Adrenal gland (tissue), 9 donors: ENCODE measurements at regions not wholly inside any gene's neighbourhood (a gene's known extent, or its start where the extent isn't known, plus 50 kb on each side); places are given as distances from the start of the nearest gene placed in this dataset.

Source experiments
- DNase-seq, 7 donors: peaks; one replicate each; pipeline ENCODE4 v3.0.0-alpha.2; 2019 to 2020
- H3K27ac ChIP-seq, 5 donors: fragments of 200-600 bp; sonication (generic) in 4 of 5; 1 replicate in 3 of 5; 2 replicates in 2 of 5; pipeline versions ENCODE4 v1.5.1 to v1.8.0; 2016 to 2020; ENCODE audit warnings: mild to moderate bottlenecking in 1 of 5
- H3K27me3 ChIP-seq: fragments of 200-600 bp; 2 replicates; pipeline ENCODE4 v1.8.0; 2021
- H3K36me3 ChIP-seq, 2 donors: fragments of 200-600 bp; replicated peaks in 1 of 2; 1 replicate in 1 of 2; 2 replicates in 1 of 2; pipeline versions ENCODE4 v1.5.1 to v1.8.0; 2018 to 2022
- H3K4me1 ChIP-seq, 2 donors: fragments of 200-600 bp; replicated peaks in 1 of 2; 1 replicate in 1 of 2; 2 replicates in 1 of 2; pipeline versions ENCODE4 v1.5.1 to v1.8.0; 2018 to 2021
- H3K4me3 ChIP-seq, 4 donors: fragments of 200-600 bp; sonication (generic) in 3 of 4; one replicate each; pipeline ENCODE4 v1.5.1; 2016 to 2018
- H3K9me3 ChIP-seq, 3 donors: fragments of 200-600 bp; sonication (generic) in 1 of 3; replicated peaks in 1 of 3; 1 replicate in 2 of 3; 2 replicates in 1 of 3; pipeline versions ENCODE4 v1.5.1 to v1.8.0; 2016 to 2021
- CTCF ChIP-seq, 6 experiments: fragments of 450-650 bp in 4 of 6; fragments of 200-600 bp in 2 of 6; sonication (generic) in 1 of 6; IDR thresholded peaks; 1 replicate in 5 of 6; 2 replicates in 1 of 6; pipeline versions ENCODE4 v1.5.1 to v1.8.0; 2016 to 2021; ENCODE audit warnings: antibody characterized with exemption in 6 of 6, mild to moderate bottlenecking in 2 of 6, moderate library complexity in 1 of 6
- POLR2A ChIP-seq, 2 donors: fragments of 450-650 bp; IDR thresholded peaks; one replicate each; pipeline ENCODE4 v1.6.1; 2017; ENCODE audit warnings: antibody characterized with exemption in 2 of 2, mild to moderate bottlenecking in 2 of 2, moderate library complexity in 1 of 2
- WGBS, 4 donors: extraction: QIAGEN DNeasy Blood & Tissue Kit in 2 of 4; methylation state at CpG; one replicate each; pipeline versions ENCODE4 v1.1.5 to v1.1.7; 2013 to 2017; 5-methylcytosine and 5-hydroxymethylcytosine counted together
- intact Hi-C, 2 donors: fragments of 100-400 bp; cut with DNase I; formaldehyde crosslinking; loops; one replicate each; pipeline versions ENCODE4 v1.14.1 to v1.15.0; 2022 to 2023
- donor health status: healthy with polysubstance abuse.
- donor health status: Bipolar disorder and iron deficiency.
- donor health status: DM: yes; HTN: yes; CAD: no.
- donor health status: DM: no; HTN: no; CAD: no.
- donor health status: DM: no; HTN: no; CAD: no.

DNA sequence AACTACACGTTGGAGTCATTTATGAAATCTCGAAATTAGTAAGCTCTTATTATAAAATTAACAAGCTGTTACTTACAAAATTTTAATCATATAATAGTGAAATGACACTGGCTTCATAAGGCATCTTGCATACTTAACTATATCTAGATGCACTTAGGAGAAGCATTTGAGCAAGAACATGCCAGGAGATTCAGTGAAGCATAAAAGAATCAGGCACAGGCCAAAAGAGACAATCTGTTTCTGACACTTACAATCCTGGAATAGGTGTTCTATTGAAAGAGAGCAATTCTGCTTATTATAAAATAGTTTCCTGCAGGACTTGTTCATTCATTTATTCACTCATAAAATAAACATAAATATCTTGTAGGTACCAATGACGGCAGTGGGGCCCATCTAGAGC lies 1152.2 kb upstream of the CDH6 start:
- H3K9me3 ChIP-seq, result no peaks in the 10 kb centered on the region
- TF ChIP-seq POLR2A (IDR thresholded peaks at IDR 0.05), result no peak
- TF ChIP-seq CTCF (IDR thresholded peaks at IDR 0.05), result no peak
- H3K36me3 ChIP-seq, result no peaks in the 10 kb centered on the region
- DNase-seq, result no peak
- intact Hi-C loops, result no loop called here
- H3K27ac ChIP-seq, result no peak overlapping the region
- H3K4me3 ChIP-seq, result no peak overlapping the region
- no peaks in the 10 kb centered on the region for H3K4me1 ChIP-seq
- H3K27me3 ChIP-seq, result no peaks in the 10 kb centered on the region
- WGBS, 4 donors, result 82 to 91% (median 85%) methylated on average over 3 of the region's 3 CpGs

GRCh38 chr5:30040488-30041118 lies 1152.9 kb upstream of the CDH6 start:
- no peaks in the 10 kb centered on the region for H3K36me3 ChIP-seq
- intact Hi-C loops, result no loop called here
- no peak overlapping the region for H3K27ac ChIP-seq
- peak in 5 of 7 donors; percentile 24 to 59 (median 36) for DNase-seq
- WGBS, 4 donors, result 18 to 26% (median 20%) methylated on average over 5 to 6 of the region's 6 CpGs
- TF ChIP-seq POLR2A (IDR thresholded peaks at IDR 0.05), result no peak
- TF ChIP-seq CTCF (IDR thresholded peaks at IDR 0.05), result peak in 5 of 6 experiments; percentile 28 to 48 (median 40)
- no peak overlapping the region for H3K4me3 ChIP-seq
- H3K4me1 ChIP-seq, result no peaks in the 10 kb centered on the region
- no peaks in the 10 kb centered on the region for H3K9me3 ChIP-seq
- no peaks in the 10 kb centered on the region for H3K27me3 ChIP-seq

GRCh38 chr5:30039379-30039778 lies 1154.1 kb upstream of the CDH6 start:
- DNase-seq, result no peak
- intact Hi-C loops, result no loop called here

DNA sequence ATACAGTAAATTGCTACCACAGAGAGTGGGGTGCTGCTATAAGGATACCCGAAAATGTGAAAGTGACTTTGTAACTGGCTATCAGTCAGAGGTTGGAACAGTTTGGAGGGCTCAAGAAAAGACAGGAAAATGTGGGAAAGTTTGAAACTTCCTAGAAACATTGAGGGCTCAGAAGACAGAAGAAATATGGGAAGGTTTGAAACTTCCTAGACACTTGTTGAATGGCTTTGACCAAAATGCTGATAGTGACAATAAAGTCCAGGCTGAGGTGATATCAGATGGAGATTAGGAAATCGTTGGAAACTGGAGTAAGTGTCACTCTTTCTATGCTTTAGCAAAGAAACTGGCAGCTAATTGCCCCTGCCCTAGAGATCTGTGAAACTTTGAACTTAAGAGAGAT lies 1158.6 kb upstream of the CDH6 start:
- Histone ChIP-seq H3K4me1 (no peaks in the 10 kb centered on the region), H3K27ac (no peak overlapping the region), H3K36me3 (no peaks in the 10 kb centered on the region), H3K4me3 (no peak overlapping the region), H3K9me3 (no peaks in the 10 kb centered on the region), H3K27me3 (no peaks in the 10 kb centered on the region)
- TF ChIP-seq POLR2A (IDR thresholded peaks at IDR 0.05) (no peak), CTCF (IDR thresholded peaks at IDR 0.05) (no peak)
- no peak for DNase-seq
- intact Hi-C loops, result no loop called here
- 61 to 73% (median 63%) methylated on average over 2 of the region's 2 CpGs for WGBS, 4 donors

More at GRCh38 chr5:30039379-30039778, 1154.1 kb upstream of the CDH6 start:
- Histone ChIP-seq H3K36me3 (no peaks in the 10 kb centered on the region), H3K4me1 (no peaks in the 10 kb centered on the region), H3K4me3 (no peak overlapping the region), H3K9me3 (no peaks in the 10 kb centered on the region), H3K27me3 (no peaks in the 10 kb centered on the region), H3K27ac (no peak overlapping the region)
- TF ChIP-seq CTCF (IDR thresholded peaks at IDR 0.05), result no peak
- no peak for TF ChIP-seq POLR2A (IDR thresholded peaks at IDR 0.05)
